ENCODE measurements at regions not wholly inside any gene's neighbourhood (a gene's known extent, or its start where the extent isn't known, plus 50 kb on each side); places are given as distances from the start of the nearest gene placed in this dataset.

DNA sequence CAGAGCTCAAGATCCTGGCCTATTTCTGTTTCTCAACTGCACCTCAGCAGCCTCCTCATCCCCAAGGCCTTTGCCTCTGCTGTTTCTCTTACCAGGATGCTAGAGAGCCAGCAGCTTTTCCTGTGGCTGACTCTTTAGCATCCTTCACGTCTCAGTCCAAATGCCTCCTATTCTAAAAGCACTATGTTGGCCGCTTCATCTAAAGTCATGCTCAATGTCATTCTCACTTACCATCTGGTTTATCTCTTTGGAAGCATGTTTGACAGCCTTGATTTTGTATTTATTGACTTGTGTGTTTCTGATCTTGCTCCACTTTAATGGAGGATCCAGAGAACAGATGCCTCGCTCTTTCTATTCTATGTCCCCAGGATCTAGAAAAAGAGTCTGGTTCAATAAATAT lies 351.8 kb upstream of the CDH11 start:
- no peak overlapping the region for H3K56ac ChIP-seq (replicated peaks; ENCODE audit: insufficient read length, low read depth, low read length)
- H3K9me3 ChIP-seq (ENCODE audit: insufficient read depth in 2 of 2, low read depth in 1 of 2, low read length in 1 of 2) = no peaks in the 10 kb centered on the region
- no peak overlapping the region for H2BK120ac ChIP-seq (replicated peaks; ENCODE audit: low read depth, low read length)
- no peak overlapping the region for H2BK15ac ChIP-seq (ENCODE audit: low read length)
- no peak overlapping the region for H4K8ac ChIP-seq (ENCODE audit: extremely low read depth, insufficient read depth, low read length)
- TF ChIP-seq, protein P1, sequence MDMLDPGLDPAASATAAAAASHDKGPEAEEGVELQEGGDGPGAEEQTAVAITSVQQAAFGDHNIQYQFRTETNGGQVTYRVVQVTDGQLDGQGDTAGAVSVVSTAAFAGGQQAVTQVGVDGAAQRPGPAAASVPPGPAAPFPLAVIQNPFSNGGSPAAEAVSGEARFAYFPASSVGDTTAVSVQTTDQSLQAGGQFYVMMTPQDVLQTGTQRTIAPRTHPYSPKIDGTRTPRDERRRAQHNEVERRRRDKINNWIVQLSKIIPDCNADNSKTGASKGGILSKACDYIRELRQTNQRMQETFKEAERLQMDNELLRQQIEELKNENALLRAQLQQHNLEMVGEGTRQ (IDR thresholded peaks at IDR 0.05; ENCODE audit: low read length) = no peak
- TF ChIP-seq CTBP2 (IDR thresholded peaks at IDR 0.05; ENCODE audit: borderline replicate concordance, insufficient read depth, insufficient read length, low read length) = no peak
- TF ChIP-seq TAF7 (optimal IDR thresholded peaks at IDR 0.05; ENCODE audit: borderline replicate concordance, low read depth, low read length) = no peak
- no peak for TF ChIP-seq HDAC6 (IDR thresholded peaks at IDR 0.05; ENCODE audit: low read depth, low read length)
- TF ChIP-seq CBX5 (IDR thresholded peaks at IDR 0.05; ENCODE audit: low read depth, low read length) = no peak
- TF ChIP-seq RBBP5 (IDR thresholded peaks at IDR 0.05; ENCODE audit: borderline replicate concordance, low read depth, low read length) = no peak
- no peak for TF ChIP-seq TBP (IDR thresholded peaks at IDR 0.05; ENCODE audit: low read depth, low read length)
- TF ChIP-seq CBX8 (IDR thresholded peaks at IDR 0.05; ENCODE audit: borderline replicate concordance, low read depth, low read length) = no peak
- TF ChIP-seq NRF1 (IDR thresholded peaks at IDR 0.05; ENCODE audit: low read depth, low read length) = no peak
- no peak for TF ChIP-seq SP4 (IDR thresholded peaks at IDR 0.05; ENCODE audit: low read length)
- no peak overlapping the region for H2AFZ ChIP-seq (ENCODE audit: low read length)
- no peak overlapping the region for H3K14ac ChIP-seq (ENCODE audit: insufficient read length)
- H3K4me2 ChIP-seq (ENCODE audit: insufficient read depth in 1 of 2, low read depth in 2 of 2, low read length in 2 of 2) = no peak overlapping the region
- no peak overlapping the region for H4K91ac ChIP-seq (replicated peaks; ENCODE audit: insufficient read length, low read length)
- no peak overlapping the region for H4K5ac ChIP-seq (ENCODE audit: insufficient read length, low read depth, low read length)
- H3K23ac ChIP-seq (ENCODE audit: insufficient read length) = no peak overlapping the region
- ChIA-PET POLR2A (ENCODE audit: partially characterized antibody) (no interaction called here), CTCF (ENCODE audit: partially characterized antibody) (no interaction called here)
- H3K79me1 ChIP-seq (ENCODE audit: low read depth, low read length) = no peaks in the 10 kb centered on the region
- no peak overlapping the region for H3K27ac ChIP-seq (ENCODE audit: low read depth, low read length)
- H3K9ac ChIP-seq (replicated peaks in 1 of 4; ENCODE audit: extremely low read depth in 1 of 4, low read depth in 3 of 4, low read length in 3 of 4) = no peak overlapping the region
- no peak overlapping the region for H3K18ac ChIP-seq (ENCODE audit: extremely low read depth, low read length)
- no peaks in the 10 kb centered on the region for H4K20me1 ChIP-seq (replicated peaks in 1 of 2; ENCODE audit: control insufficient read depth in 1 of 2, insufficient read depth in 2 of 2, low read length in 2 of 2)
- 95% methylated on average over 3 of the region's 3 CpGs; no CpG with 5 or more reads in 1 of the 2 experiments for WGBS, 2 experiments (ENCODE audit: extremely low coverage in 1 of 2, insufficient coverage in 1 of 2, insufficient read length in 1 of 2, insufficient replicate concordance in 2 of 2, low coverage in 1 of 2, low lambda C conversion rate in 2 of 2, missing lambda C conversion rate in 1 of 2)
- H3K27me3 ChIP-seq (replicated peaks in 1 of 4; ENCODE audit: control insufficient read depth in 3 of 4, extremely low read depth in 1 of 4, insufficient read depth in 3 of 4, low read length in 3 of 4) = no peaks in the 10 kb centered on the region
- no peak overlapping the region for H3K4ac ChIP-seq (replicated peaks; ENCODE audit: insufficient read length, low read depth, low read length)
- FAIRE-seq (no peak), DNase-seq (ENCODE audit: low read depth in 1 of 2, low spot score in 2 of 2) (no peak)
- no peak overlapping the region for H2BK5ac ChIP-seq (ENCODE audit: low read depth, low read length)
- H2AK5ac ChIP-seq (ENCODE audit: low read depth, low read length) = no peak overlapping the region
- no peaks in the 10 kb centered on the region for H3K79me2 ChIP-seq (ENCODE audit: control insufficient read depth in 1 of 2, insufficient read depth in 2 of 2, low read length in 2 of 2)
- no peak overlapping the region for H2BK12ac ChIP-seq (ENCODE audit: low read depth, low read length)
- H3K4me1 ChIP-seq (replicated peaks in 1 of 4; ENCODE audit: control insufficient read depth in 3 of 4, insufficient read depth in 4 of 4, low read length in 3 of 4) = peaks cover 0 to 6% (median under 1%) of the 10 kb centered on the region in 4 experiments; a peak in 2 of 7 replicates
- H3K4me3 ChIP-seq (ENCODE audit: extremely low read depth in 1 of 4, insufficient read depth in 2 of 4, low read depth in 3 of 4, low read length in 4 of 4) = no peak overlapping the region
- H3K23me2 ChIP-seq (ENCODE audit: low read depth, low read length) = no peaks in the 10 kb centered on the region
- H2BK20ac ChIP-seq (ENCODE audit: low read length) = no peak overlapping the region
- H3K36me3 ChIP-seq (ENCODE audit: control insufficient read depth in 2 of 4, insufficient read depth in 4 of 4, low read length in 3 of 4) = no peaks in the 10 kb centered on the region

Data from H1 (cell line).